CD4-positive, alpha-beta T cell treated with Interleukin-4 for 4 hours (primary cell): ENCODE measurements at regions not wholly inside any gene's neighbourhood (a gene's known extent, or its start where the extent isn't known, plus 50 kb on each side); places are given as distances from the start of the nearest gene placed in this dataset.
"Not testable (repeated sequence)": the region's sequence is repeated elsewhere in the genome, so short reads cannot be mapped to it uniquely, and the experiment has no call there.

Experiments used
- DNase-seq: peaks from one replicate; pipeline ENCODE4 v3.0.0-alpha.2; 2020

- DNase-seq, result not testable (repeated sequence)
These were observed 54.7 kb upstream of the E2F3 start for GRCh38 chr6:20346948-20347347.

- DNase-seq, result no peak
These were observed 53.6 kb upstream of the E2F3 start for GRCh38 chr6:20348041-20348440.

- DNase-seq, result no peak
These were observed 52.5 kb upstream of the E2F3 start for GRCh38 chr6:20349225-20349624.

GRCh38 chr6:20350215-20350614 is 51.5 kb upstream of the E2F3 start:
- no peak for DNase-seq

GRCh38 chr6:20351534-20351933 is 50.1 kb upstream of the E2F3 start:
- no peak for DNase-seq
